ENCODE measurements at regions not wholly inside any gene's neighbourhood (a gene's known extent, or its start where the extent isn't known, plus 50 kb on each side); places are given as distances from the start of the nearest gene placed in this dataset.
A peak's percentile ranks its signal among the peaks of the same experiment; 100 is the strongest.

- BruUV-seq (replicated peaks), result no TSS peak
- POLR2A ChIA-PET (ENCODE audit: unreplicated experiment), result no interaction called here
- CTCF ChIA-PET, result no interaction called here
- TF ChIP-seq EZH2 (IDR thresholded peaks at IDR 0.05; ENCODE audit: low read length, unreplicated experiment) (no peak), EZH2phosphoT487 (IDR thresholded peaks at IDR 0.05; ENCODE audit: borderline replicate concordance, low read length) (no peak)
- Histone ChIP-seq H3K27me3 (ENCODE audit: low read length) (no peaks in the 10 kb centered on the region), H3K79me2 (ENCODE audit: low read length) (no peaks in the 10 kb centered on the region), H4K20me1 (ENCODE audit: low read length) (no peaks in the 10 kb centered on the region), H3K36me3 (ENCODE audit: low read depth, low read length) (no peaks in the 10 kb centered on the region), H3F3A (ENCODE audit: low read length, unreplicated experiment) (no peaks in the 10 kb centered on the region), H3K9ac (ENCODE audit: low read length) (no peak overlapping the region), H3K9me2 (replicated peaks; ENCODE audit: low read length) (no peaks in the 10 kb centered on the region), H3K9me3 (ENCODE audit: low read length) (no peaks in the 10 kb centered on the region), H3K27ac (ENCODE audit: low read length) (no peak overlapping the region), H3K4me1 (ENCODE audit: insufficient read depth, low read length) (no peaks in the 10 kb centered on the region), H3K4me2 (ENCODE audit: low read length) (no peak overlapping the region), H3K4me3 (ENCODE audit: low read length) (no peak overlapping the region), H2AFZ (ENCODE audit: low read length) (no peak overlapping the region)
- intact Hi-C loops (cut with micrococcal nuclease), result loop anchor here (5.0 kb wide), 1 partner anchor 120 kb away; no protein-coding TSS in a partner anchor
- ATAC-seq, result no peak
- no peak for DNase-seq
These were observed 167.1 kb upstream of the AADAT start for GRCh38 chr4:170256807-170257206.

- Histone ChIP-seq H2AFZ (ENCODE audit: low read length) (no peak overlapping the region), H3K4me1 (ENCODE audit: insufficient read depth, low read length) (peaks cover 23% of the 10 kb centered on the region), H3K4me2 (ENCODE audit: low read length) (peak overlapping the region; percentile 41; the same call in 1 of the 2 replicates), H3K9me2 (replicated peaks; ENCODE audit: low read length) (no peaks in the 10 kb centered on the region), H3K79me2 (ENCODE audit: low read length) (no peaks in the 10 kb centered on the region), H3K36me3 (ENCODE audit: low read depth, low read length) (no peaks in the 10 kb centered on the region), H3K9me3 (ENCODE audit: low read length) (no peaks in the 10 kb centered on the region), H3K27ac (ENCODE audit: low read length) (peak overlapping the region; percentile 77), H4K20me1 (ENCODE audit: low read length) (no peaks in the 10 kb centered on the region), H3K9ac (ENCODE audit: low read length) (peak overlapping the region; percentile 44), H3F3A (ENCODE audit: low read length, unreplicated experiment) (no peaks in the 10 kb centered on the region), H3K4me3 (ENCODE audit: low read length) (no peak overlapping the region), H3K27me3 (ENCODE audit: low read length) (no peaks in the 10 kb centered on the region)
- TF ChIP-seq EZH2phosphoT487 (IDR thresholded peaks at IDR 0.05; ENCODE audit: borderline replicate concordance, low read length) (no peak), CTCF (conservative IDR thresholded peaks at IDR 0.05; ENCODE audit: low read depth, low read length) (no peak), EZH2 (IDR thresholded peaks at IDR 0.05; ENCODE audit: low read length, unreplicated experiment) (no peak)
- no peak for ATAC-seq
- intact Hi-C loops (cut with micrococcal nuclease), result no loop called here
- DNase-seq, result peak; percentile 60
- CTCF ChIA-PET, result no interaction called here
- POLR2A ChIA-PET (ENCODE audit: unreplicated experiment), result no interaction called here
- no TSS peak for BruUV-seq (replicated peaks)
These were observed 158.8 kb upstream of the AADAT start for GRCh38 chr4:170248576-170248975.

- CTCF ChIA-PET, result no interaction called here
- no peak for TF ChIP-seq EZH2phosphoT487 (IDR thresholded peaks at IDR 0.05; ENCODE audit: borderline replicate concordance, low read length)
These were observed 158.3 kb upstream of the AADAT start for GRCh38 chr4:170248029-170248428.

GRCh38 chr4:170247596-170247995 lies 157.8 kb upstream of the AADAT start:
- no peaks in the 10 kb centered on the region for H3F3A ChIP-seq (ENCODE audit: low read length, unreplicated experiment)
- intact Hi-C loops (cut with micrococcal nuclease), result no loop called here
- H3K27me3 ChIP-seq (ENCODE audit: low read length), result no peaks in the 10 kb centered on the region
- ATAC-seq (no peak), DNase-seq (peak; percentile 34)
- peak overlapping the region; percentile 77 for H3K27ac ChIP-seq (ENCODE audit: low read length)
- no TSS peak for BruUV-seq (replicated peaks)
- ChIA-PET POLR2A (ENCODE audit: unreplicated experiment) (no interaction called here), CTCF (no interaction called here)
- no peaks in the 10 kb centered on the region for H4K20me1 ChIP-seq (ENCODE audit: low read length)
- no peak for TF ChIP-seq EZH2 (IDR thresholded peaks at IDR 0.05; ENCODE audit: low read length, unreplicated experiment)
- TF ChIP-seq CTCF (conservative IDR thresholded peaks at IDR 0.05; ENCODE audit: low read depth, low read length), result no peak
- no peak for TF ChIP-seq EZH2phosphoT487 (IDR thresholded peaks at IDR 0.05; ENCODE audit: borderline replicate concordance, low read length)
- H3K9me2 ChIP-seq (replicated peaks; ENCODE audit: low read length), result no peaks in the 10 kb centered on the region
- no peaks in the 10 kb centered on the region for H3K36me3 ChIP-seq (ENCODE audit: low read depth, low read length)
- peak overlapping the region; percentile 41; the same call in 1 of the 2 replicates for H3K4me2 ChIP-seq (ENCODE audit: low read length)
- no peak overlapping the region for H2AFZ ChIP-seq (ENCODE audit: low read length)
- H3K79me2 ChIP-seq (ENCODE audit: low read length), result no peaks in the 10 kb centered on the region
- H3K4me1 ChIP-seq (ENCODE audit: insufficient read depth, low read length), result peaks cover 23% of the 10 kb centered on the region
- no peaks in the 10 kb centered on the region for H3K9me3 ChIP-seq (ENCODE audit: low read length)
- H3K4me3 ChIP-seq (ENCODE audit: low read length), result no peak overlapping the region
- H3K9ac ChIP-seq (ENCODE audit: low read length), result peak overlapping the region; percentile 44; the same call in 1 of the 2 replicates

More at GRCh38 chr4:170248029-170248428, 158.3 kb upstream of the AADAT start:
- Histone ChIP-seq H4K20me1 (ENCODE audit: low read length) (no peaks in the 10 kb centered on the region), H2AFZ (ENCODE audit: low read length) (no peak overlapping the region), H3K36me3 (ENCODE audit: low read depth, low read length) (no peaks in the 10 kb centered on the region), H3K27ac (ENCODE audit: low read length) (peak overlapping the region; percentile 77), H3K27me3 (ENCODE audit: low read length) (no peaks in the 10 kb centered on the region), H3K9me2 (replicated peaks; ENCODE audit: low read length) (no peaks in the 10 kb centered on the region), H3K4me1 (ENCODE audit: insufficient read depth, low read length) (peaks cover 23% of the 10 kb centered on the region), H3K4me2 (ENCODE audit: low read length) (peak overlapping the region; percentile 41; the same call in 1 of the 2 replicates), H3K79me2 (ENCODE audit: low read length) (no peaks in the 10 kb centered on the region), H3K4me3 (ENCODE audit: low read length) (no peak overlapping the region), H3F3A (ENCODE audit: low read length, unreplicated experiment) (no peaks in the 10 kb centered on the region), H3K9ac (ENCODE audit: low read length) (peak overlapping the region; percentile 44), H3K9me3 (ENCODE audit: low read length) (no peaks in the 10 kb centered on the region)
- POLR2A ChIA-PET (ENCODE audit: unreplicated experiment), result no interaction called here
- ATAC-seq, result no peak
- intact Hi-C loops (cut with micrococcal nuclease), result no loop called here
- peak; percentile 31 for DNase-seq
- no TSS peak for BruUV-seq (replicated peaks)
